GM12878 (cell line): ENCODE measurements at regions not wholly inside any gene's neighbourhood (a gene's known extent, or its start where the extent isn't known, plus 50 kb on each side); places are given as distances from the start of the nearest gene placed in this dataset.

Experiments
- ATAC-seq: fragments of 200-7000 bp; cut with Tn5 transposase; 3 replicates; pipeline ENCODE4 v1.9.1; 2020; ENCODE audit warnings: mild to moderate bottlenecking, moderate library complexity
- BruUV-seq: library from RNA; stranded (reverse); fragments of 400-500 nt; replicated peaks from 2 replicates; lab custom pipeline; 2021; lab: Mats Ljungman, UMichigan
- CTCF ChIA-PET: fragments of 300-600 bp; sonication (Branson Sonifier 250); formaldehyde crosslinking; extraction: SDS; loops from one replicate; lab custom pipeline; 2021; ENCODE audit warnings: inconsistent platforms; lab: Yijun Ruan, JAX
- POLR2A ChIA-PET: fragments of 350-600 bp; formaldehyde crosslinking; extraction: SDS; loops from one replicate; lab custom pipeline; 2021; ENCODE audit warnings: inconsistent platforms; lab: Charles Lee
- RAD21 ChIA-PET: fragments of 300-600 bp; sonication (Branson Sonifier 250); formaldehyde crosslinking; loops from one replicate; lab custom pipeline; 2023; ENCODE audit warnings: antibody characterized with exemption; ENCODE audit not compliant: unreplicated experiment; lab: Charles Lee
- SMC1A ChIA-PET: fragments of 300-600 bp; sonication (Branson Sonifier 250); formaldehyde crosslinking; loops from one replicate; lab custom pipeline; 2023; ENCODE audit not compliant: unreplicated experiment, uncharacterized antibody; lab: Charles Lee
- DNase-seq: peaks from one replicate; pipeline ENCODE4 v3.0.0-alpha.2; 2011; ENCODE audit warnings: low read depth, low spot score
- FAIRE-seq: peaks from 3 replicates; lab custom pipeline; 2011; peaks lifted over from hg19 to GRCh38; lab: Jason Lieb, UNC
- H2AFZ ChIP-seq: 2 replicates; pipeline ENCODE4 v1.6.0; 2011; ENCODE audit warnings: low read depth, low read length, control low read depth; ENCODE audit not compliant: control insufficient read depth
- H3K27ac ChIP-seq: 2 replicates; pipeline ENCODE4 v1.5.1; 2011; ENCODE audit warnings: control low read depth; ENCODE audit not compliant: control insufficient read depth, insufficient read depth
- H3K27me3 ChIP-seq, 2 experiments: replicated peaks in 1 of 2; 2 replicates each; pipeline versions ENCODE4 v1.6.0 to v1.6.1; 2011; ENCODE audit warnings: low read length in 1 of 2; ENCODE audit not compliant: control insufficient read depth in 2 of 2, insufficient read depth in 2 of 2
- H3K36me3 ChIP-seq, 2 experiments: 2 replicates each; pipeline ENCODE4 v1.5.1; 2011; ENCODE audit warnings: low read length in 1 of 2; ENCODE audit not compliant: control insufficient read depth in 2 of 2, insufficient read depth in 2 of 2
- H3K4me1 ChIP-seq: 2 replicates; pipeline ENCODE4 v1.6.1; 2011; ENCODE audit warnings: mild to moderate bottlenecking, low read length, moderate library complexity, mixed read lengths; ENCODE audit not compliant: control insufficient read depth, insufficient read depth
- H3K4me2 ChIP-seq: 2 replicates; pipeline ENCODE4 v1.6.0; 2011; ENCODE audit warnings: control low read depth; ENCODE audit not compliant: control insufficient read depth, insufficient read depth
- H3K4me3 ChIP-seq: fragments of 200-600 bp; sonication (generic); 2 replicates; pipeline ENCODE4 v1.5.1; 2016
- H3K79me2 ChIP-seq: 2 replicates; pipeline ENCODE4 v1.6.0; 2011; ENCODE audit warnings: low read length; ENCODE audit not compliant: control insufficient read depth, insufficient read depth
- H3K9ac ChIP-seq: 2 replicates; pipeline ENCODE4 v1.8.0; 2011; ENCODE audit warnings: low read length, control low read depth, mixed read lengths; ENCODE audit not compliant: control insufficient read depth, insufficient read depth
- H3K9me3 ChIP-seq: replicated peaks from 3 replicates; pipeline ENCODE4 v1.5.1; 2011; ENCODE audit warnings: mild to moderate bottlenecking, low read length; ENCODE audit not compliant: control insufficient read depth, insufficient read depth
- H4K20me1 ChIP-seq: 2 replicates; pipeline ENCODE4 v1.6.0; 2011; ENCODE audit not compliant: control insufficient read depth, insufficient read depth
- BMI1 ChIP-seq: fragments of 450-650 bp; IDR thresholded peaks from 2 replicates; pipeline ENCODE4 v1.6.1; 2016; ENCODE audit warnings: mild to moderate bottlenecking, moderate library complexity, borderline replicate concordance
- CHD1 ChIP-seq: IDR thresholded peaks from 2 replicates; pipeline ENCODE4 v1.6.1; 2012; ENCODE audit warnings: low read depth, low read length, improper control_type of control experiment
- CHD2 ChIP-seq: IDR thresholded peaks from 2 replicates; pipeline ENCODE4 v1.6.1; 2011; ENCODE audit warnings: low read depth, low read length, improper control_type of control experiment, borderline replicate concordance
- EZH2 ChIP-seq: IDR thresholded peaks from 2 replicates; pipeline ENCODE4 v1.6.1; 2012; ENCODE audit warnings: low read depth, mild to moderate bottlenecking, control low read depth, inconsistent platforms, low read length, borderline replicate concordance; ENCODE audit not compliant: control insufficient read depth
- SMC3 ChIP-seq: IDR thresholded peaks from 2 replicates; pipeline ENCODE4 v1.6.1; 2011; ENCODE audit warnings: low read length, improper control_type of control experiment, borderline replicate concordance
- WGBS: methylation state at CpG from one replicate; pipeline ENCODE4 v1.1.6; 2016; ENCODE audit warnings: low lambda C conversion rate; ENCODE audit not compliant: insufficient replicate concordance, insufficient coverage; ENCODE audit errors: missing lambda C conversion rate; 5-methylcytosine and 5-hydroxymethylcytosine counted together
- in situ Hi-C: fragments of 300-500 bp; cut with MboI; formaldehyde crosslinking; loops from 9 replicates; pipeline ENCODE4 v1.14.3; 2018; ENCODE audit warnings: mixed read lengths
- intact Hi-C: fragments of 100-400 bp; cut with micrococcal nuclease; formaldehyde crosslinking; loops from one replicate; pipeline ENCODE4 v1.14.2; 2022; ENCODE audit not compliant: unreplicated experiment
- TF ChIP-seq, protein P1 (sequence below), 3 experiments: IDR thresholded peaks in 2 of 3; conservative IDR thresholded peaks in 1 of 3; 2 replicates each; pipeline ENCODE4 v1.5.1; 2011; ENCODE audit warnings: low read depth in 3 of 3, low read length in 3 of 3, mild to moderate bottlenecking in 3 of 3, control low read depth in 2 of 3, moderate library complexity in 2 of 3, inconsistent platforms in 1 of 3, mixed read lengths in 1 of 3; ENCODE audit not compliant: control insufficient read depth in 2 of 3, insufficient read depth in 1 of 3; ENCODE audit errors: extremely low read depth in 1 of 3
- TF ChIP-seq, protein P2 (sequence below): IDR thresholded peaks from 2 replicates; pipeline ENCODE4 v1.6.1; 2012; ENCODE audit warnings: low read depth, low read length, improper control_type of control experiment
- TF ChIP-seq, protein P3 (sequence below): IDR thresholded peaks from 2 replicates; pipeline ENCODE4 v1.6.1; 2012; ENCODE audit warnings: low read depth, low read length, improper control_type of control experiment
- TF ChIP-seq, protein P4 (sequence below): IDR thresholded peaks from 2 replicates; pipeline ENCODE4 v1.6.1; 2012; ENCODE audit warnings: low read depth, low read length, improper control_type of control experiment
- TF ChIP-seq, protein P5 (sequence below): fragments of 450-650 bp; IDR thresholded peaks from 2 replicates; pipeline ENCODE4 v1.6.1; 2017; ENCODE audit warnings: low read depth, mild to moderate bottlenecking, moderate library complexity
- TF ChIP-seq, protein P6 (sequence below): IDR thresholded peaks from 2 replicates; pipeline ENCODE4 v1.6.1; 2012; ENCODE audit warnings: mild to moderate bottlenecking, low read depth, low read length

DNA sequence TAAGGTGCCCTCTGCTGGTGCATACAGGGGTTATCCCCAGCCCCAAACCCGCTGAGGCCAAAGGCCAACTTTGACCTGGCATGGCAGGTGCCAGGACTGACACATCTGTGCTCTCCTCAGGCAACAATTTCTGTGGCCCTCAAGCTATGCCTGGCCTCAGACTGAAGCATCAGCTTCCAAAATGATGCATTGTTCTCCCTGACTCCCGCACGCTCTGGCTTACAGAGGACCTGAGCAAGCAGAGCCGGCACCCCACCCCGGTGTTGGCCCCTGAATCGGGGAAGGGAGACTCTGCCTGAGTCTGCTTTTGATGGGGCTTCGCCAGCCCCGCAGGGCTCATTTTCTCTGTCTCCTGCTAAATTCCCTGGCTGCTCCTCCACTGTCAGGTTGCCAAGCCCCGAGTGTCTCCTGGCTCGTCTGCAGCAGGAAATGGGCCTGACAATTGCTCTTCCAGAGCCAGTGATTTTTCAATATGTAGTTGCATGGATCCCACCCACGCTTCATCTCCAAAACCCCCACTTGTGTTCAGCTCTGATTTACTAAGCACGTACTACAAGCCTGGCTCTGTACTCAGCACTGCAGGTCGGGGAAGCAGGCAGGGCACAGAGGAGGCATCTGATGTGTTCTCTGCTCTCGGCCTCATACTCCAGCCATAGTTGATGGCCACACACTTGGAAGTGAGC, 126.1 kb downstream of the SLC38A6 start:
- SMC1A ChIA-PET: interaction anchor here (0.6 kb wide), 1 partner anchor 114 kb away, joined by 3 read pairs; no protein-coding TSS in a partner anchor
- H3K9me3 ChIP-seq: no peaks in the 10 kb centered on the region; the same call in 2 of the 3 replicates
- no peaks in the 10 kb centered on the region for H3K27me3 ChIP-seq
- H3K4me1 ChIP-seq: peaks cover 22% of the 10 kb centered on the region
- H3K27ac ChIP-seq: no peak overlapping the region
- no peak overlapping the region for H3K9ac ChIP-seq
- H3K79me2 ChIP-seq: no peaks in the 10 kb centered on the region
- POLR2A ChIA-PET: no interaction called here
- no peaks in the 10 kb centered on the region for H3K36me3 ChIP-seq
- 70% methylated on average over 14 of the region's 14 CpGs for WGBS
- ATAC-seq: no peak; the same call in 2 of the 3 replicates
- no peak overlapping the region for H2AFZ ChIP-seq
- intact Hi-C loops: no loop called here
- in situ Hi-C loops: no loop called here
- no peak overlapping the region for H3K4me2 ChIP-seq
- no peak overlapping the region for H3K4me3 ChIP-seq
- H4K20me1 ChIP-seq: no peaks in the 10 kb centered on the region
- no peak for DNase-seq
- CTCF ChIA-PET: no interaction called here
- RAD21 ChIA-PET: no interaction called here
- no TSS peak for BruUV-seq
- no peak for FAIRE-seq
- TF ChIP-seq, protein P1, sequence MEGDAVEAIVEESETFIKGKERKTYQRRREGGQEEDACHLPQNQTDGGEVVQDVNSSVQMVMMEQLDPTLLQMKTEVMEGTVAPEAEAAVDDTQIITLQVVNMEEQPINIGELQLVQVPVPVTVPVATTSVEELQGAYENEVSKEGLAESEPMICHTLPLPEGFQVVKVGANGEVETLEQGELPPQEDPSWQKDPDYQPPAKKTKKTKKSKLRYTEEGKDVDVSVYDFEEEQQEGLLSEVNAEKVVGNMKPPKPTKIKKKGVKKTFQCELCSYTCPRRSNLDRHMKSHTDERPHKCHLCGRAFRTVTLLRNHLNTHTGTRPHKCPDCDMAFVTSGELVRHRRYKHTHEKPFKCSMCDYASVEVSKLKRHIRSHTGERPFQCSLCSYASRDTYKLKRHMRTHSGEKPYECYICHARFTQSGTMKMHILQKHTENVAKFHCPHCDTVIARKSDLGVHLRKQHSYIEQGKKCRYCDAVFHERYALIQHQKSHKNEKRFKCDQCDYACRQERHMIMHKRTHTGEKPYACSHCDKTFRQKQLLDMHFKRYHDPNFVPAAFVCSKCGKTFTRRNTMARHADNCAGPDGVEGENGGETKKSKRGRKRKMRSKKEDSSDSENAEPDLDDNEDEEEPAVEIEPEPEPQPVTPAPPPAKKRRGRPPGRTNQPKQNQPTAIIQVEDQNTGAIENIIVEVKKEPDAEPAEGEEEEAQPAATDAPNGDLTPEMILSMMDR (IDR thresholded peaks at IDR 0.05 in 2 of 3, conservative IDR thresholded peaks at IDR 0.05 in 1 of 3; ENCODE audit: control insufficient read depth in 2 of 3, extremely low read depth in 1 of 3, insufficient read depth in 1 of 3, low read depth in 3 of 3, low read length in 3 of 3): peak; percentile 7 to 38 (median 14); a peak in 2 of 6 replicates
- TF ChIP-seq CHD1 (no peak), BMI1 (no peak), EZH2 (no peak), CHD2 (no peak), SMC3 (0 out of 2 replicates have a peak, but pooled peaks have one; percentile 7)
- TF ChIP-seq, protein P2, sequence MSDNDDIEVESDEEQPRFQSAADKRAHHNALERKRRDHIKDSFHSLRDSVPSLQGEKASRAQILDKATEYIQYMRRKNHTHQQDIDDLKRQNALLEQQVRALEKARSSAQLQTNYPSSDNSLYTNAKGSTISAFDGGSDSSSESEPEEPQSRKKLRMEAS: no peak
- TF ChIP-seq, protein P3, sequence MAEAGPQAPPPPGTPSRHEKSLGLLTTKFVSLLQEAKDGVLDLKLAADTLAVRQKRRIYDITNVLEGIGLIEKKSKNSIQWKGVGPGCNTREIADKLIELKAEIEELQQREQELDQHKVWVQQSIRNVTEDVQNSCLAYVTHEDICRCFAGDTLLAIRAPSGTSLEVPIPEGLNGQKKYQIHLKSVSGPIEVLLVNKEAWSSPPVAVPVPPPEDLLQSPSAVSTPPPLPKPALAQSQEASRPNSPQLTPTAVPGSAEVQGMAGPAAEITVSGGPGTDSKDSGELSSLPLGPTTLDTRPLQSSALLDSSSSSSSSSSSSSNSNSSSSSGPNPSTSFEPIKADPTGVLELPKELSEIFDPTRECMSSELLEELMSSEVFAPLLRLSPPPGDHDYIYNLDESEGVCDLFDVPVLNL: no peak
- TF ChIP-seq, protein P4, sequence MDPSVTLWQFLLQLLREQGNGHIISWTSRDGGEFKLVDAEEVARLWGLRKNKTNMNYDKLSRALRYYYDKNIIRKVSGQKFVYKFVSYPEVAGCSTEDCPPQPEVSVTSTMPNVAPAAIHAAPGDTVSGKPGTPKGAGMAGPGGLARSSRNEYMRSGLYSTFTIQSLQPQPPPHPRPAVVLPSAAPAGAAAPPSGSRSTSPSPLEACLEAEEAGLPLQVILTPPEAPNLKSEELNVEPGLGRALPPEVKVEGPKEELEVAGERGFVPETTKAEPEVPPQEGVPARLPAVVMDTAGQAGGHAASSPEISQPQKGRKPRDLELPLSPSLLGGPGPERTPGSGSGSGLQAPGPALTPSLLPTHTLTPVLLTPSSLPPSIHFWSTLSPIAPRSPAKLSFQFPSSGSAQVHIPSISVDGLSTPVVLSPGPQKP: no peak
- TF ChIP-seq, protein P5, sequence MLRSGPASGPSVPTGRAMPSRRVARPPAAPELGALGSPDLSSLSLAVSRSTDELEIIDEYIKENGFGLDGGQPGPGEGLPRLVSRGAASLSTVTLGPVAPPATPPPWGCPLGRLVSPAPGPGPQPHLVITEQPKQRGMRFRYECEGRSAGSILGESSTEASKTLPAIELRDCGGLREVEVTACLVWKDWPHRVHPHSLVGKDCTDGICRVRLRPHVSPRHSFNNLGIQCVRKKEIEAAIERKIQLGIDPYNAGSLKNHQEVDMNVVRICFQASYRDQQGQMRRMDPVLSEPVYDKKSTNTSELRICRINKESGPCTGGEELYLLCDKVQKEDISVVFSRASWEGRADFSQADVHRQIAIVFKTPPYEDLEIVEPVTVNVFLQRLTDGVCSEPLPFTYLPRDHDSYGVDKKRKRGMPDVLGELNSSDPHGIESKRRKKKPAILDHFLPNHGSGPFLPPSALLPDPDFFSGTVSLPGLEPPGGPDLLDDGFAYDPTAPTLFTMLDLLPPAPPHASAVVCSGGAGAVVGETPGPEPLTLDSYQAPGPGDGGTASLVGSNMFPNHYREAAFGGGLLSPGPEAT: no peak
- TF ChIP-seq, protein P6, sequence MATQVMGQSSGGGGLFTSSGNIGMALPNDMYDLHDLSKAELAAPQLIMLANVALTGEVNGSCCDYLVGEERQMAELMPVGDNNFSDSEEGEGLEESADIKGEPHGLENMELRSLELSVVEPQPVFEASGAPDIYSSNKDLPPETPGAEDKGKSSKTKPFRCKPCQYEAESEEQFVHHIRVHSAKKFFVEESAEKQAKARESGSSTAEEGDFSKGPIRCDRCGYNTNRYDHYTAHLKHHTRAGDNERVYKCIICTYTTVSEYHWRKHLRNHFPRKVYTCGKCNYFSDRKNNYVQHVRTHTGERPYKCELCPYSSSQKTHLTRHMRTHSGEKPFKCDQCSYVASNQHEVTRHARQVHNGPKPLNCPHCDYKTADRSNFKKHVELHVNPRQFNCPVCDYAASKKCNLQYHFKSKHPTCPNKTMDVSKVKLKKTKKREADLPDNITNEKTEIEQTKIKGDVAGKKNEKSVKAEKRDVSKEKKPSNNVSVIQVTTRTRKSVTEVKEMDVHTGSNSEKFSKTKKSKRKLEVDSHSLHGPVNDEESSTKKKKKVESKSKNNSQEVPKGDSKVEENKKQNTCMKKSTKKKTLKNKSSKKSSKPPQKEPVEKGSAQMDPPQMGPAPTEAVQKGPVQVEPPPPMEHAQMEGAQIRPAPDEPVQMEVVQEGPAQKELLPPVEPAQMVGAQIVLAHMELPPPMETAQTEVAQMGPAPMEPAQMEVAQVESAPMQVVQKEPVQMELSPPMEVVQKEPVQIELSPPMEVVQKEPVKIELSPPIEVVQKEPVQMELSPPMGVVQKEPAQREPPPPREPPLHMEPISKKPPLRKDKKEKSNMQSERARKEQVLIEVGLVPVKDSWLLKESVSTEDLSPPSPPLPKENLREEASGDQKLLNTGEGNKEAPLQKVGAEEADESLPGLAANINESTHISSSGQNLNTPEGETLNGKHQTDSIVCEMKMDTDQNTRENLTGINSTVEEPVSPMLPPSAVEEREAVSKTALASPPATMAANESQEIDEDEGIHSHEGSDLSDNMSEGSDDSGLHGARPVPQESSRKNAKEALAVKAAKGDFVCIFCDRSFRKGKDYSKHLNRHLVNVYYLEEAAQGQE: no peak
